Mucosa of descending colon (tissue), 3 donors: ENCODE measurements at regions not wholly inside any gene's neighbourhood (a gene's known extent, or its start where the extent isn't known, plus 50 kb on each side); places are given as distances from the start of the nearest gene placed in this dataset.

Experiments
- ATAC-seq: fragments of 200-7000 bp; cut with Tn5 transposase; one replicate; pipeline ENCODE4 v1.9.1; 2020; ENCODE audit warnings: mild to moderate bottlenecking, moderate library complexity
- DNase-seq, 3 donors: peaks; one replicate each; pipeline ENCODE4 v3.0.0-alpha.2; 2020
- H3K36me3 ChIP-seq: fragments of 200-600 bp; one replicate; pipeline ENCODE4 v1.8.0; 2021; ENCODE audit warnings: low read depth, mild to moderate bottlenecking
- H3K4me1 ChIP-seq: fragments of 200-600 bp; one replicate; pipeline ENCODE4 v1.8.0; 2021; ENCODE audit warnings: low read depth, mild to moderate bottlenecking
- H3K4me3 ChIP-seq: fragments of 200-600 bp; one replicate; pipeline ENCODE4 v1.8.0; 2021; ENCODE audit warnings: mild to moderate bottlenecking
- H3K9me3 ChIP-seq: fragments of 200-600 bp; one replicate; pipeline ENCODE4 v1.8.0; 2021; ENCODE audit warnings: mild to moderate bottlenecking
- CTCF ChIP-seq: fragments of 200-600 bp; IDR thresholded peaks from one replicate; pipeline ENCODE4 v1.8.0; 2022; ENCODE audit warnings: antibody characterized with exemption, mild to moderate bottlenecking
- intact Hi-C, 2 donors: fragments of 100-400 bp; cut with DNase I in 1 of 2; cut with micrococcal nuclease in 1 of 2; formaldehyde crosslinking; loops; one replicate each; pipeline versions ENCODE4 v1.11.0 to v1.11.1; 2022; cut with DNase I, micrococcal nuclease
- donor health status: DM: no; HTN: no; CAD: no; lungs with moderate emphysema.
- donor health status: DM: no; HTN: no; CAD: no.
- donor health status: DM: no; HTN: yes; CAD: no.

- Histone ChIP-seq H3K4me1 (no peaks in the 10 kb centered on the region), H3K4me3 (no peak overlapping the region), H3K36me3 (no peaks in the 10 kb centered on the region), H3K9me3 (no peaks in the 10 kb centered on the region)
- DNase-seq (no peak), ATAC-seq (no peak)
- intact Hi-C loops = no loop called here
- TF ChIP-seq CTCF = no peak
Observed at GRCh38 chr4:66585767-66586166, 915.5 kb upstream of the EPHA5 start.

GRCh38 chr4:66577922-66578321, 907.6 kb upstream of the EPHA5 start:
- H3K4me3 ChIP-seq = no peak overlapping the region
- no peak for TF ChIP-seq CTCF
- no peaks in the 10 kb centered on the region for H3K4me1 ChIP-seq
- DNase-seq = no peak
- no peaks in the 10 kb centered on the region for H3K9me3 ChIP-seq
- intact Hi-C loops = no loop called here
- ATAC-seq = no peak
- H3K36me3 ChIP-seq = no peaks in the 10 kb centered on the region

GRCh38 chr4:66575008-66575696, 904.9 kb upstream of the EPHA5 start:
- Histone ChIP-seq H3K4me3 (no peak overlapping the region), H3K9me3 (no peaks in the 10 kb centered on the region), H3K4me1 (no peaks in the 10 kb centered on the region), H3K36me3 (no peaks in the 10 kb centered on the region)
- ATAC-seq (no peak), DNase-seq (peak in 1 of 3 donors; percentile 24)
- no peak for TF ChIP-seq CTCF
- intact Hi-C loops = no loop called here

GRCh38 chr4:66574145-66574978, 904.1 kb upstream of the EPHA5 start:
- Histone ChIP-seq H3K4me3 (no peak overlapping the region), H3K4me1 (no peaks in the 10 kb centered on the region), H3K9me3 (no peaks in the 10 kb centered on the region), H3K36me3 (no peaks in the 10 kb centered on the region)
- ATAC-seq (no peak), DNase-seq (no peak)
- TF ChIP-seq CTCF = no peak
- intact Hi-C loops = no loop called here

- TF ChIP-seq CTCF = no peak
- Histone ChIP-seq H3K4me1 (no peaks in the 10 kb centered on the region), H3K4me3 (no peak overlapping the region), H3K36me3 (no peaks in the 10 kb centered on the region), H3K9me3 (no peaks in the 10 kb centered on the region)
- DNase-seq = no peak
- intact Hi-C loops = no loop called here
- ATAC-seq = no peak
Observed at GRCh38 chr4:66572949-66573348, 902.7 kb upstream of the EPHA5 start.
